Sigmoid colon (tissue), 4 donors: ENCODE measurements at regions not wholly inside any gene's neighbourhood (a gene's known extent, or its start where the extent isn't known, plus 50 kb on each side); places are given as distances from the start of the nearest gene placed in this dataset.

Source experiments
- CTCF ChIP-seq, 4 experiments: fragments of 450-650 bp in 3 of 4; fragments of 200-600 bp in 1 of 4; IDR thresholded peaks; one replicate each; pipeline ENCODE4 v1.5.1; 2016 to 2019; ENCODE audit warnings: antibody characterized with exemption in 4 of 4, mild to moderate bottlenecking in 3 of 4, moderate library complexity in 2 of 4
- POLR2AphosphoS5 ChIP-seq, 4 donors: sonication (generic); formaldehyde crosslinking; IDR thresholded peaks; one replicate each; pipeline ENCODE4 v1.6.1; 2017; ENCODE audit warnings: antibody characterized with exemption in 4 of 4

- TF ChIP-seq CTCF (IDR thresholded peaks at IDR 0.05) (no peak), POLR2AphosphoS5 (IDR thresholded peaks at IDR 0.05) (no peak)
These were observed 218.0 kb downstream of the ZBBX start for GRCh38 chr3:167162083-167162482.
